GM12891 (cell line): ENCODE measurements at regions not wholly inside any gene's neighbourhood (a gene's known extent, or its start where the extent isn't known, plus 50 kb on each side); places are given as distances from the start of the nearest gene placed in this dataset.

Experiments used
- POLR2A ChIP-seq: IDR thresholded peaks from 2 replicates; pipeline ENCODE4 v1.6.1; 2011; ENCODE audit warnings: low read depth, low read length, control low read depth
- SPI1 ChIP-seq: IDR thresholded peaks from 2 replicates; pipeline ENCODE4 v1.6.1; 2011; ENCODE audit warnings: low read depth, low read length, control low read depth

GRCh38 chr10:33055625-33056024, 97.6 kb upstream of the ITGB1 start:
- TF ChIP-seq POLR2A: no peak
- no peak for TF ChIP-seq SPI1
